ENCODE measurements at regions not wholly inside any gene's neighbourhood (a gene's known extent, or its start where the extent isn't known, plus 50 kb on each side); places are given as distances from the start of the nearest gene placed in this dataset.

DNA sequence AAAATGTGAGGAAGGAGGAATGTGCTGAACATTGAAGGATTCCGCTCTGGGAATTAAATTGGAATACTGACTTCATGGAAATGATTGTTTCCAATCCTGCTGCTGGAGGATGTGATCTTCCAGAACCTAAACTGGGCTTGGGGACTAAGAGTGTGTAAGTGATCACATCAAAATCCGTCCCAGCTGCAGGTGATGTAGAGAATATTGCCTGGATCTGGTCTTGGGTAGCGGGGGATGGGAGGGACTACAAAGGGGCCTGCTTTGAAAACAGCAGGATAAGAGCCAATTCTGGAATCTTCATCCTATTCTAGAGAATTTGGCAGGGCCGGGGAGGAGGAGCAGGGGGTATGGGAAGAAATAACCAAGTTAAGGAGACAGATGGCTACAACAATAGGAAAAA, 552.2 kb upstream of the FZD8 start:
- TF ChIP-seq, protein P1, sequence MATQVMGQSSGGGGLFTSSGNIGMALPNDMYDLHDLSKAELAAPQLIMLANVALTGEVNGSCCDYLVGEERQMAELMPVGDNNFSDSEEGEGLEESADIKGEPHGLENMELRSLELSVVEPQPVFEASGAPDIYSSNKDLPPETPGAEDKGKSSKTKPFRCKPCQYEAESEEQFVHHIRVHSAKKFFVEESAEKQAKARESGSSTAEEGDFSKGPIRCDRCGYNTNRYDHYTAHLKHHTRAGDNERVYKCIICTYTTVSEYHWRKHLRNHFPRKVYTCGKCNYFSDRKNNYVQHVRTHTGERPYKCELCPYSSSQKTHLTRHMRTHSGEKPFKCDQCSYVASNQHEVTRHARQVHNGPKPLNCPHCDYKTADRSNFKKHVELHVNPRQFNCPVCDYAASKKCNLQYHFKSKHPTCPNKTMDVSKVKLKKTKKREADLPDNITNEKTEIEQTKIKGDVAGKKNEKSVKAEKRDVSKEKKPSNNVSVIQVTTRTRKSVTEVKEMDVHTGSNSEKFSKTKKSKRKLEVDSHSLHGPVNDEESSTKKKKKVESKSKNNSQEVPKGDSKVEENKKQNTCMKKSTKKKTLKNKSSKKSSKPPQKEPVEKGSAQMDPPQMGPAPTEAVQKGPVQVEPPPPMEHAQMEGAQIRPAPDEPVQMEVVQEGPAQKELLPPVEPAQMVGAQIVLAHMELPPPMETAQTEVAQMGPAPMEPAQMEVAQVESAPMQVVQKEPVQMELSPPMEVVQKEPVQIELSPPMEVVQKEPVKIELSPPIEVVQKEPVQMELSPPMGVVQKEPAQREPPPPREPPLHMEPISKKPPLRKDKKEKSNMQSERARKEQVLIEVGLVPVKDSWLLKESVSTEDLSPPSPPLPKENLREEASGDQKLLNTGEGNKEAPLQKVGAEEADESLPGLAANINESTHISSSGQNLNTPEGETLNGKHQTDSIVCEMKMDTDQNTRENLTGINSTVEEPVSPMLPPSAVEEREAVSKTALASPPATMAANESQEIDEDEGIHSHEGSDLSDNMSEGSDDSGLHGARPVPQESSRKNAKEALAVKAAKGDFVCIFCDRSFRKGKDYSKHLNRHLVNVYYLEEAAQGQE (IDR thresholded peaks at IDR 0.05; ENCODE audit: low read depth) = no peak
- TF ChIP-seq TEAD4 (IDR thresholded peaks at IDR 0.05) (no peak), CEBPB (IDR thresholded peaks at IDR 0.05) (no peak), TAF1 (IDR thresholded peaks at IDR 0.05; ENCODE audit: low read depth) (no peak), FOXM1 (IDR thresholded peaks at IDR 0.05; ENCODE audit: borderline replicate concordance, low read depth) (no peak), CREB1 (IDR thresholded peaks at IDR 0.05; ENCODE audit: low read depth) (no peak), EP300 (IDR thresholded peaks at IDR 0.05; ENCODE audit: borderline replicate concordance) (no peak), TCF12 (IDR thresholded peaks at IDR 0.05; ENCODE audit: low read depth) (no peak), EGR1 (IDR thresholded peaks at IDR 0.05) (no peak), RAD21 (IDR thresholded peaks at IDR 0.05; ENCODE audit: low read depth) (no peak), ZBTB7A (IDR thresholded peaks at IDR 0.05; ENCODE audit: low read depth) (no peak), YY1 (IDR thresholded peaks at IDR 0.05; ENCODE audit: low read depth) (no peak), NFIC (IDR thresholded peaks at IDR 0.05) (no peak)
- TF ChIP-seq, protein P2, sequence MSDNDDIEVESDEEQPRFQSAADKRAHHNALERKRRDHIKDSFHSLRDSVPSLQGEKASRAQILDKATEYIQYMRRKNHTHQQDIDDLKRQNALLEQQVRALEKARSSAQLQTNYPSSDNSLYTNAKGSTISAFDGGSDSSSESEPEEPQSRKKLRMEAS (IDR thresholded peaks at IDR 0.05) = no peak
- TF ChIP-seq, protein P3, sequence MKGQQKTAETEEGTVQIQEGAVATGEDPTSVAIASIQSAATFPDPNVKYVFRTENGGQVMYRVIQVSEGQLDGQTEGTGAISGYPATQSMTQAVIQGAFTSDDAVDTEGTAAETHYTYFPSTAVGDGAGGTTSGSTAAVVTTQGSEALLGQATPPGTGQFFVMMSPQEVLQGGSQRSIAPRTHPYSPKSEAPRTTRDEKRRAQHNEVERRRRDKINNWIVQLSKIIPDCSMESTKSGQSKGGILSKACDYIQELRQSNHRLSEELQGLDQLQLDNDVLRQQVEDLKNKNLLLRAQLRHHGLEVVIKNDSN (IDR thresholded peaks at IDR 0.05) = no peak

DNA sequence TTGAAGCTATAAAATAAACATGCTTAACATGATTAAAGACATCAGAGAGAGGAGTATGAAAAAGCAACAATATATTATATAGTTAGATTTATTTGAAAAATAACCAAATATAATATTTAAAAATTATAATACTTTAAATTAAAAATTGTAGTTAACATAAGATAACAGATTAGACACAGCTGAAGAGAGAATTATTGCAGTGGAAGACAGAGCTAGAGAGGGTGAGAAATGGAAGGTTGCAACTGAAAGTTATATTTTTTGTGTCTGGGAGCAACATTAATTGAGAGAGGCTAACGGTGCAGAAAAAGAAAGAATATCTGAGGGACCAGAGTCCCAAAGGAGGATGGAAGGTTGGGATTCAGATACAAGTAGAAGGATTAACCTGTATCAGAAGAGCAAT, 548.9 kb upstream of the FZD8 start:
- TF ChIP-seq, protein P3 (IDR thresholded peaks at IDR 0.05) = no peak
- no peak for TF ChIP-seq EGR1 (IDR thresholded peaks at IDR 0.05)
- no peak for TF ChIP-seq CREB1 (IDR thresholded peaks at IDR 0.05; ENCODE audit: low read depth)
- no peak for TF ChIP-seq CEBPB (IDR thresholded peaks at IDR 0.05)
- no peak for TF ChIP-seq TEAD4 (IDR thresholded peaks at IDR 0.05)
- no peak for TF ChIP-seq EP300 (IDR thresholded peaks at IDR 0.05; ENCODE audit: borderline replicate concordance)
- TF ChIP-seq, protein P1 (IDR thresholded peaks at IDR 0.05; ENCODE audit: low read depth) = no peak
- no peak for TF ChIP-seq TCF12 (IDR thresholded peaks at IDR 0.05; ENCODE audit: low read depth)
- no peak for TF ChIP-seq TAF1 (IDR thresholded peaks at IDR 0.05; ENCODE audit: low read depth)
- no peak for TF ChIP-seq RAD21 (IDR thresholded peaks at IDR 0.05; ENCODE audit: low read depth)
- TF ChIP-seq FOXM1 (IDR thresholded peaks at IDR 0.05; ENCODE audit: borderline replicate concordance, low read depth) = no peak
- no peak for TF ChIP-seq NFIC (IDR thresholded peaks at IDR 0.05)
- TF ChIP-seq ZBTB7A (IDR thresholded peaks at IDR 0.05; ENCODE audit: low read depth) = no peak
- no peak for TF ChIP-seq YY1 (IDR thresholded peaks at IDR 0.05; ENCODE audit: low read depth)

DNA sequence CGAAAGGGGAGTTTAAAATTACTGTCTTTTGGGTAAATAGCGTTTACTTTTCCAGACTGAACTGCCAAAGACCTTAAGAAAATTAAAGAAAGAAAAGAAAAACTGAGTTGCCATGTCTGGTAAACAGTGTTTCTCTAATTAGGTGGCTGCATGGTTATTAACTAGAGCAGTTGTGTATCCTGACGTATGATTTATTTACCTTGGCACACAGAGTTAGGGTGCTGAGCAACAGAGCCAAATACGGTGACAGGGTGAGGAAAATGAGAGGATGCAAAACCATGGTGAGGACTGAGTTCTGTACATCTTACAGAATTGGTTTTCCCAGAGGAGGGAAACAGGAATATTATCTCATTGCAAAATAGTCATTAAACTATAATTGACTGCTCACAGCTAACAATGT, 546.4 kb upstream of the FZD8 start:
- no peak for TF ChIP-seq TCF12 (IDR thresholded peaks at IDR 0.05; ENCODE audit: low read depth)
- TF ChIP-seq NFIC (IDR thresholded peaks at IDR 0.05) = no peak
- TF ChIP-seq YY1 (IDR thresholded peaks at IDR 0.05; ENCODE audit: low read depth) = no peak
- TF ChIP-seq ZBTB7A (IDR thresholded peaks at IDR 0.05; ENCODE audit: low read depth) = no peak
- TF ChIP-seq, protein P3 (IDR thresholded peaks at IDR 0.05) = no peak
- no peak for TF ChIP-seq CEBPB (IDR thresholded peaks at IDR 0.05)
- no peak for TF ChIP-seq EGR1 (IDR thresholded peaks at IDR 0.05)
- TF ChIP-seq TEAD4 (IDR thresholded peaks at IDR 0.05) = no peak
- TF ChIP-seq RAD21 (IDR thresholded peaks at IDR 0.05; ENCODE audit: low read depth) = no peak
- TF ChIP-seq, protein P2 (IDR thresholded peaks at IDR 0.05) = no peak

DNA sequence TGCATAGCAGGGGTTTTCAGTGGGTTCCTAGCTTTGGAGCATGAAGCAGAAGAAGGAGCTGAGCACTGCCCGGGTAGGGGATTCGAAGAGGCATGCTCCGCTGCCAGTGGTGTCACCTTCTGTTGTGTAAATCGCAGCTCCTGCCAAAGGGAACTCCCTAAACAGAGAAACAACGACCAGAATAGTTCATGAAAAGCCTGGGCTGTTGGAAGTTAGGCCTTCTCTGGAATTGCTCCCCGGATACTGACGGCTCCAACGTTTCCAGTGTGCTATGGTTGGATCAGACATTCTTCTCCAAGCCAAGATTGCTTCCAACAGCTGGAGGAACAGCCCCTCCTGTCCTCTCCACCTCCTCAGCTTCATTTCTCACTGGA, 546.0 kb upstream of the FZD8 start:
- no peak for TF ChIP-seq RAD21 (IDR thresholded peaks at IDR 0.05; ENCODE audit: low read depth)
- TF ChIP-seq TAF1 (IDR thresholded peaks at IDR 0.05; ENCODE audit: low read depth) = no peak
- TF ChIP-seq, protein P1 (IDR thresholded peaks at IDR 0.05; ENCODE audit: low read depth) = no peak
- TF ChIP-seq YY1 (IDR thresholded peaks at IDR 0.05; ENCODE audit: low read depth) = no peak
- TF ChIP-seq, protein P2 (IDR thresholded peaks at IDR 0.05) = no peak
- TF ChIP-seq, protein P3 (IDR thresholded peaks at IDR 0.05) = no peak
- TF ChIP-seq NFIC (IDR thresholded peaks at IDR 0.05) = no peak
- no peak for TF ChIP-seq CEBPB (IDR thresholded peaks at IDR 0.05)
- TF ChIP-seq EP300 (IDR thresholded peaks at IDR 0.05; ENCODE audit: borderline replicate concordance) = no peak
